ENCODE measurements at regions not wholly inside any gene's neighbourhood (a gene's known extent, or its start where the extent isn't known, plus 50 kb on each side); places are given as distances from the start of the nearest gene placed in this dataset.

- DNase-seq: no peak
Measured at GRCh38 chr10:104505521-104506042, 135.5 kb upstream of the SORCS3 start.

- DNase-seq: no peak
Measured at GRCh38 chr10:104509981-104510380, 131.1 kb upstream of the SORCS3 start.

GRCh38 chr10:104510644-104511043, 130.4 kb upstream of the SORCS3 start:
- no peak for DNase-seq

GRCh38 chr10:104512800-104513199, 128.3 kb upstream of the SORCS3 start:
- DNase-seq: no peak

- DNase-seq: no peak
Measured at GRCh38 chr10:104515678-104516199, 125.4 kb upstream of the SORCS3 start.

- no peak for DNase-seq
Measured at GRCh38 chr10:104516986-104517385, 124.1 kb upstream of the SORCS3 start.

- DNase-seq: no peak
Measured at GRCh38 chr10:104517946-104518345, 123.1 kb upstream of the SORCS3 start.

- no peak for DNase-seq
Measured at GRCh38 chr10:104518891-104519290, 122.2 kb upstream of the SORCS3 start.

- DNase-seq: no peak
Measured at GRCh38 chr10:104520653-104521052, 120.4 kb upstream of the SORCS3 start.

- DNase-seq: no peak
Measured at GRCh38 chr10:104521901-104522694, 119.0 kb upstream of the SORCS3 start.

- DNase-seq: no peak
Measured at GRCh38 chr10:104526188-104526587, 114.9 kb upstream of the SORCS3 start.

- DNase-seq: no peak
Measured at GRCh38 chr10:104527013-104527412, 114.1 kb upstream of the SORCS3 start.

GRCh38 chr10:104540181-104540580, 100.9 kb upstream of the SORCS3 start:
- no peak for DNase-seq

- DNase-seq: no peak
Measured at GRCh38 chr10:104541820-104542219, 99.3 kb upstream of the SORCS3 start.

GRCh38 chr10:104546336-104546735, 94.8 kb upstream of the SORCS3 start:
- DNase-seq: no peak

- DNase-seq: no peak
Measured at GRCh38 chr10:104546756-104547155, 94.3 kb upstream of the SORCS3 start.

- DNase-seq: no peak
Measured at GRCh38 chr10:104548090-104548489, 93.0 kb upstream of the SORCS3 start.

- DNase-seq: no peak
Measured at GRCh38 chr10:104556831-104557230, 84.3 kb upstream of the SORCS3 start.

GRCh38 chr10:104557966-104558365, 83.1 kb upstream of the SORCS3 start:
- no peak for DNase-seq

- no peak for DNase-seq
Measured at GRCh38 chr10:104559935-104560334, 81.2 kb upstream of the SORCS3 start.

- no peak for DNase-seq
Measured at GRCh38 chr10:104563051-104563450, 78.0 kb upstream of the SORCS3 start.

GRCh38 chr10:104563548-104563947, 77.5 kb upstream of the SORCS3 start:
- no peak for DNase-seq

- no peak for DNase-seq
Measured at GRCh38 chr10:104574427-104574826, 66.7 kb upstream of the SORCS3 start.

GRCh38 chr10:104574838-104575237, 66.3 kb upstream of the SORCS3 start:
- DNase-seq: no peak

- DNase-seq: no peak
Measured at GRCh38 chr10:104576611-104577010, 64.5 kb upstream of the SORCS3 start.

Data from NCI-H510A treated with DMSO at 0.1 percent for 48 hours (cell line).